H1 (cell line): ENCODE measurements at regions not wholly inside any gene's neighbourhood (a gene's known extent, or its start where the extent isn't known, plus 50 kb on each side); places are given as distances from the start of the nearest gene placed in this dataset.

ENCODE experiments used
- CTCF ChIA-PET: fragments of 300-600 bp; sonication (Branson Sonifier 250); formaldehyde crosslinking; loops from one replicate; lab custom pipeline; 2021; ENCODE audit not compliant: partially characterized antibody; lab: Charles Lee
- POLR2A ChIA-PET: fragments of 300-600 bp; sonication (Branson Sonifier 250); formaldehyde crosslinking; loops from one replicate; lab custom pipeline; 2021; ENCODE audit warnings: inconsistent platforms; ENCODE audit not compliant: partially characterized antibody; lab: Charles Lee
- DNase-seq, 2 experiments: peaks; one replicate each; pipeline versions ENCODE4 v3.0.0 to v3.0.0-alpha.2; 2010 to 2022; ENCODE audit warnings: low spot score in 2 of 2, low read depth in 1 of 2, mixed read lengths in 1 of 2
- FAIRE-seq: peaks from 2 replicates; lab custom pipeline; 2011; peaks lifted over from hg19 to GRCh38; lab: Jason Lieb, UNC
- H2AFZ ChIP-seq: 2 replicates; pipeline ENCODE4 v1.8.1; 2012; ENCODE audit warnings: low read length, inconsistent platforms
- H2AK5ac ChIP-seq: 2 replicates; pipeline ENCODE4 v1.6.1; 2013; ENCODE audit warnings: low read depth, low read length
- H2BK120ac ChIP-seq: replicated peaks from 2 replicates; pipeline ENCODE3; 2013; ENCODE audit warnings: low read depth, low read length, inconsistent platforms
- H2BK12ac ChIP-seq: 2 replicates; pipeline ENCODE4 v1.6.1; 2013; ENCODE audit warnings: low read depth, low read length
- H2BK15ac ChIP-seq: 2 replicates; pipeline ENCODE4 v1.6.1; 2013; ENCODE audit warnings: low read length
- H2BK20ac ChIP-seq: 2 replicates; pipeline ENCODE4 v1.6.1; 2013; ENCODE audit warnings: low read length
- H2BK5ac ChIP-seq: 2 replicates; pipeline ENCODE4 v1.6.1; 2013; ENCODE audit warnings: low read depth, low read length
- H3K14ac ChIP-seq: 2 replicates; pipeline ENCODE4 v1.6.1; 2013; ENCODE audit warnings: inconsistent platforms; ENCODE audit not compliant: insufficient read length
- H3K18ac ChIP-seq: 2 replicates; pipeline ENCODE4 v1.6.1; 2013; ENCODE audit warnings: low read length; ENCODE audit errors: extremely low read depth
- H3K23ac ChIP-seq: 2 replicates; pipeline ENCODE4 v1.6.1; 2013; ENCODE audit warnings: inconsistent platforms; ENCODE audit not compliant: insufficient read length
- H3K23me2 ChIP-seq: 2 replicates; pipeline ENCODE4 v1.6.1; 2013; ENCODE audit warnings: low read depth, low read length
- H3K27ac ChIP-seq: 2 replicates; pipeline ENCODE4 v1.6.1; 2011; ENCODE audit warnings: low read depth, low read length, inconsistent platforms
- H3K27me3 ChIP-seq, 4 experiments: replicated peaks in 1 of 4; 1 replicate in 1 of 4; 2 replicates in 3 of 4; pipeline versions ENCODE4 v1.6.1 to v1.8.1; 2011 to 2013; ENCODE audit warnings: low read length in 3 of 4, mild to moderate bottlenecking in 3 of 4, inconsistent platforms in 2 of 4, mixed read lengths in 2 of 4, moderate library complexity in 1 of 4; ENCODE audit not compliant: control insufficient read depth in 3 of 4, insufficient read depth in 3 of 4; ENCODE audit errors: extremely low read depth in 1 of 4
- H3K36me3 ChIP-seq, 4 experiments: 2 replicates each; pipeline versions ENCODE4 v1.6.1 to v1.8.1; 2011 to 2013; ENCODE audit warnings: mild to moderate bottlenecking in 4 of 4, low read length in 3 of 4, moderate library complexity in 2 of 4, control low read depth in 1 of 4, inconsistent platforms in 1 of 4; ENCODE audit not compliant: insufficient read depth in 4 of 4, control insufficient read depth in 2 of 4
- H3K4ac ChIP-seq: replicated peaks from 2 replicates; pipeline ENCODE3; 2013; ENCODE audit warnings: low read length, low read depth, mixed read lengths, inconsistent platforms; ENCODE audit not compliant: insufficient read length
- H3K4me1 ChIP-seq, 4 experiments: replicated peaks in 1 of 4; 1 replicate in 1 of 4; 2 replicates in 3 of 4; pipeline versions ENCODE4 v1.6.1 to v1.8.1; 2011 to 2013; ENCODE audit warnings: low read length in 3 of 4, inconsistent platforms in 2 of 4, mixed read lengths in 1 of 4; ENCODE audit not compliant: insufficient read depth in 4 of 4, control insufficient read depth in 3 of 4
- H3K4me2 ChIP-seq, 2 experiments: 2 replicates each; pipeline versions ENCODE4 v1.6.1 to v1.8.1; 2011 to 2013; ENCODE audit warnings: low read depth in 2 of 2, low read length in 2 of 2, control low read depth in 1 of 2, inconsistent platforms in 1 of 2, mild to moderate bottlenecking in 1 of 2; ENCODE audit not compliant: insufficient read depth in 1 of 2
- H3K4me3 ChIP-seq, 4 experiments: fragments of 200-600, 300-600 bp in 1 of 4; sonication (generic), shearing (Covaris generic), sonication (Bioruptor Twin) in 1 of 4; 2 replicates each; pipeline versions ENCODE4 v1.5.1 to v1.8.1; 2011 to 2016; ENCODE audit warnings: low read length in 4 of 4, low read depth in 3 of 4, control low read depth in 2 of 4, inconsistent platforms in 2 of 4, mild to moderate bottlenecking in 2 of 4, mixed read lengths in 1 of 4, moderate library complexity in 1 of 4; ENCODE audit not compliant: insufficient read depth in 2 of 4; ENCODE audit errors: extremely low read depth in 1 of 4
- H3K56ac ChIP-seq: replicated peaks from 2 replicates; pipeline ENCODE3; 2013; ENCODE audit warnings: low read depth, mild to moderate bottlenecking, mixed read lengths, low read length, inconsistent platforms; ENCODE audit not compliant: insufficient read length
- H3K79me1 ChIP-seq: 2 replicates; pipeline ENCODE4 v1.6.1; 2013; ENCODE audit warnings: low read depth, low read length, control low read depth
- H3K79me2 ChIP-seq, 2 experiments: 2 replicates each; pipeline versions ENCODE4 v1.6.1 to v1.8.1; 2012 to 2013; ENCODE audit warnings: low read length in 2 of 2, mild to moderate bottlenecking in 2 of 2, inconsistent platforms in 1 of 2; ENCODE audit not compliant: insufficient read depth in 2 of 2, control insufficient read depth in 1 of 2
- H3K9ac ChIP-seq, 4 experiments: replicated peaks in 1 of 4; 1 replicate in 1 of 4; 2 replicates in 3 of 4; pipeline versions ENCODE4 v1.6.1 to v1.8.1; 2011 to 2013; ENCODE audit warnings: low read depth in 3 of 4, low read length in 3 of 4, control low read depth in 2 of 4, mild to moderate bottlenecking in 2 of 4, moderate library complexity in 2 of 4, inconsistent platforms in 1 of 4; ENCODE audit errors: extremely low read depth in 1 of 4
- H3K9me3 ChIP-seq, 2 experiments: 2 replicates each; pipeline versions ENCODE4 v1.6.1 to v1.8.1; 2012 to 2013; ENCODE audit warnings: mild to moderate bottlenecking in 2 of 2, moderate library complexity in 2 of 2, control low read depth in 1 of 2, inconsistent platforms in 1 of 2, low read depth in 1 of 2, low read length in 1 of 2, mixed read lengths in 1 of 2; ENCODE audit not compliant: insufficient read depth in 2 of 2
- H4K20me1 ChIP-seq, 2 experiments: replicated peaks in 1 of 2; 2 replicates each; pipeline versions ENCODE3 to v1.8.1; 2011 to 2013; ENCODE audit warnings: inconsistent platforms in 2 of 2, low read length in 2 of 2, mild to moderate bottlenecking in 1 of 2; ENCODE audit not compliant: insufficient read depth in 2 of 2, control insufficient read depth in 1 of 2
- H4K5ac ChIP-seq: 2 replicates; pipeline ENCODE4 v1.6.1; 2013; ENCODE audit warnings: low read length, low read depth, mixed read lengths, inconsistent platforms; ENCODE audit not compliant: insufficient read length
- H4K8ac ChIP-seq: 2 replicates; pipeline ENCODE4 v1.8.0; 2013; ENCODE audit warnings: mild to moderate bottlenecking, moderate library complexity, low read length, inconsistent platforms; ENCODE audit not compliant: insufficient read depth; ENCODE audit errors: extremely low read depth
- H4K91ac ChIP-seq: replicated peaks from 2 replicates; pipeline ENCODE3; 2013; ENCODE audit warnings: low read length, mixed read lengths, inconsistent platforms; ENCODE audit not compliant: insufficient read length
- BACH1 ChIP-seq: IDR thresholded peaks from 2 replicates; pipeline ENCODE4 v1.6.1; 2012; ENCODE audit warnings: low read length, improper control_type of control experiment
- BRCA1 ChIP-seq: IDR thresholded peaks from 2 replicates; pipeline ENCODE4 v1.6.1; 2012; ENCODE audit warnings: low read depth, low read length, improper control_type of control experiment
- CBX5 ChIP-seq: fragments of 300-800, 300-1000 bp; sonication (generic); IDR thresholded peaks from 2 replicates; pipeline ENCODE4 v1.7.1; 2016; ENCODE audit warnings: antibody characterized with exemption, low read length, low read depth
- CBX8 ChIP-seq: fragments of 300-800, 300-1000 bp; sonication (generic); IDR thresholded peaks from 2 replicates; pipeline ENCODE4 v1.7.1; 2016; ENCODE audit warnings: low read depth, low read length, borderline replicate concordance
- HDAC2 ChIP-seq, 2 experiments: fragments of 300-600 bp in 1 of 2; sonication (generic) in 1 of 2; IDR thresholded peaks; 2 replicates each; pipeline ENCODE4 v1.6.1; 2011 to 2012; ENCODE audit warnings: low read depth in 2 of 2, low read length in 2 of 2, mild to moderate bottlenecking in 2 of 2, moderate library complexity in 2 of 2, borderline replicate concordance in 1 of 2, inconsistent platforms in 1 of 2
- NRF1 ChIP-seq: IDR thresholded peaks from 2 replicates; pipeline ENCODE4 v1.6.1; 2011; ENCODE audit warnings: mild to moderate bottlenecking, low read depth, low read length, improper control_type of control experiment
- POLR2A ChIP-seq, 2 experiments: IDR thresholded peaks; 1 replicate in 1 of 2; 2 replicates in 1 of 2; pipeline ENCODE4 v1.6.1; 2011; ENCODE audit warnings: low read depth in 2 of 2, low read length in 2 of 2, mild to moderate bottlenecking in 2 of 2; ENCODE audit errors: control extremely low read depth in 1 of 2
- SIN3A ChIP-seq, 2 experiments: IDR thresholded peaks in 1 of 2; conservative IDR thresholded peaks in 1 of 2; 2 replicates each; pipeline ENCODE4 v1.6.1; 2011 to 2012; ENCODE audit warnings: low read length in 2 of 2, improper control_type of control experiment in 1 of 2, low read depth in 1 of 2, mild to moderate bottlenecking in 1 of 2
- TBP ChIP-seq: IDR thresholded peaks from 2 replicates; pipeline ENCODE4 v1.6.1; 2011; ENCODE audit warnings: low read depth, low read length, improper control_type of control experiment
- WGBS, 2 experiments: shearing (Covaris generic) in 1 of 2; methylation state at CpG; one replicate each; pipeline versions ENCODE4 v1.1.6 to v1.1.7; 2013 to 2015; ENCODE audit warnings: low lambda C conversion rate in 2 of 2, mixed read lengths in 2 of 2, inconsistent platforms in 1 of 2, low coverage in 1 of 2, missing lambda C conversion rate in 1 of 2; ENCODE audit not compliant: insufficient replicate concordance in 2 of 2, insufficient coverage in 1 of 2, insufficient read length in 1 of 2; ENCODE audit errors: extremely low coverage in 1 of 2, missing lambda C conversion rate in 1 of 2; 5-methylcytosine and 5-hydroxymethylcytosine counted together

GRCh38 chr2:217471319-217471718, 531.5 kb downstream of the TNS1 start:
- Histone ChIP-seq H3K4me1 (no peaks in the 10 kb centered on the region), H2BK5ac (no peak overlapping the region), H2AFZ (no peak overlapping the region), H3K27ac (no peak overlapping the region), H3K9ac (no peak overlapping the region), H4K20me1 (no peaks in the 10 kb centered on the region), H2AK5ac (no peak overlapping the region), H3K14ac (no peak overlapping the region), H2BK20ac (no peak overlapping the region), H3K36me3 (no peaks in the 10 kb centered on the region), H4K91ac (no peak overlapping the region), H4K8ac (no peak overlapping the region), H3K18ac (no peak overlapping the region), H3K4me2 (no peak overlapping the region), H3K27me3 (no peaks in the 10 kb centered on the region), H3K4ac (no peak overlapping the region), H3K9me3 (no peaks in the 10 kb centered on the region), H3K79me1 (no peaks in the 10 kb centered on the region), H3K23ac (no peak overlapping the region), H2BK120ac (no peak overlapping the region), H3K56ac (no peak overlapping the region), H3K79me2 (no peaks in the 10 kb centered on the region), H4K5ac (no peak overlapping the region), H3K23me2 (no peaks in the 10 kb centered on the region), H2BK12ac (no peak overlapping the region), H2BK15ac (no peak overlapping the region), H3K4me3 (no peak overlapping the region)
- DNase-seq (no peak), FAIRE-seq (no peak)
- 100% methylated on average over 1 of the region's 1 CpG; no CpG with 5 or more reads in 1 of the 2 experiments for WGBS, 2 experiments
- POLR2A ChIA-PET, result no interaction called here
- TF ChIP-seq CBX5, result no peak
- TF ChIP-seq HDAC2 (IDR thresholded peaks at IDR 0.05; ENCODE audit: borderline replicate concordance in 1 of 2, low read depth in 2 of 2, low read length in 2 of 2), result no peak
- TF ChIP-seq SIN3A (conservative IDR thresholded peaks at IDR 0.05 in 1 of 2, IDR thresholded peaks at IDR 0.05 in 1 of 2; ENCODE audit: low read depth in 1 of 2, low read length in 2 of 2), result no peak
- no peak for TF ChIP-seq TBP
- TF ChIP-seq POLR2A (IDR thresholded peaks at IDR 0.05; ENCODE audit: control extremely low read depth in 1 of 2, low read depth in 2 of 2, low read length in 2 of 2), result no peak
- TF ChIP-seq NRF1, result no peak
- TF ChIP-seq CBX8, result no peak
- TF ChIP-seq BRCA1, result no peak
- TF ChIP-seq BACH1, result no peak
- CTCF ChIA-PET, result interaction anchor here (0.6 kb wide), 1 partner anchor 329 kb away, joined by 3 read pairs; no protein-coding TSS in a partner anchor
